ENCODE measurements at regions not wholly inside any gene's neighbourhood (a gene's known extent, or its start where the extent isn't known, plus 50 kb on each side); places are given as distances from the start of the nearest gene placed in this dataset.

DNA sequence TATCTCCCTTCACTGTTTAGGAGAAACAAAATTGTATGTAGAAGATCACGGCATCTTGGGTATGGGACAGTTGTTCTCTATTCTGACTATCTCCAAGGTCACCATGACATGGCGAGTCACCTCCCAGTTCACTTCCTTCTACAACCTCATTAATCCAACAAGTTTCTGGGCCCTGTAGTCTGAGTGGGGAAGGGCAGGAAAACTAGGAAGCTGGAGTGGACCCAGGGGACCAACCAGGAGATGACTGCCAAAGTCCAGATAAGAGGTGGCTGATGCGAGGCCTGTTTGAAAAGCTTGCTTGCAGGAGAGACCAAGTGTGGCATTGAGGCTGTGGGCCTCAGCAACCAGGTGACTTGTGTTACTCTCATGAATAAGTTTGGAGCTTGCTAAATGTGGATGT, 584.9 kb downstream of the TNS3 start:
- TF ChIP-seq, protein P1, sequence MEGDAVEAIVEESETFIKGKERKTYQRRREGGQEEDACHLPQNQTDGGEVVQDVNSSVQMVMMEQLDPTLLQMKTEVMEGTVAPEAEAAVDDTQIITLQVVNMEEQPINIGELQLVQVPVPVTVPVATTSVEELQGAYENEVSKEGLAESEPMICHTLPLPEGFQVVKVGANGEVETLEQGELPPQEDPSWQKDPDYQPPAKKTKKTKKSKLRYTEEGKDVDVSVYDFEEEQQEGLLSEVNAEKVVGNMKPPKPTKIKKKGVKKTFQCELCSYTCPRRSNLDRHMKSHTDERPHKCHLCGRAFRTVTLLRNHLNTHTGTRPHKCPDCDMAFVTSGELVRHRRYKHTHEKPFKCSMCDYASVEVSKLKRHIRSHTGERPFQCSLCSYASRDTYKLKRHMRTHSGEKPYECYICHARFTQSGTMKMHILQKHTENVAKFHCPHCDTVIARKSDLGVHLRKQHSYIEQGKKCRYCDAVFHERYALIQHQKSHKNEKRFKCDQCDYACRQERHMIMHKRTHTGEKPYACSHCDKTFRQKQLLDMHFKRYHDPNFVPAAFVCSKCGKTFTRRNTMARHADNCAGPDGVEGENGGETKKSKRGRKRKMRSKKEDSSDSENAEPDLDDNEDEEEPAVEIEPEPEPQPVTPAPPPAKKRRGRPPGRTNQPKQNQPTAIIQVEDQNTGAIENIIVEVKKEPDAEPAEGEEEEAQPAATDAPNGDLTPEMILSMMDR (IDR thresholded peaks at IDR 0.05; ENCODE audit: insufficient read depth, low read depth, low read length) = no peak
- TF ChIP-seq EZH2 (IDR thresholded peaks at IDR 0.05; ENCODE audit: insufficient read depth, low read length) = no peak
